Keratinocyte (primary cell): ENCODE measurements at regions not wholly inside any gene's neighbourhood (a gene's known extent, or its start where the extent isn't known, plus 50 kb on each side); places are given as distances from the start of the nearest gene placed in this dataset.

Experiments
- DNase-seq: peaks from one replicate; pipeline ENCODE4 v3.0.0-alpha.2; 2011; ENCODE audit warnings: low read depth, missing footprints, low spot score
- FAIRE-seq: peaks from 2 replicates; lab custom pipeline; 2011; peaks lifted over from hg19 to GRCh38; lab: Jason Lieb, UNC
- H2AFZ ChIP-seq: 2 replicates; pipeline ENCODE4 v1.6.0; 2012; ENCODE audit warnings: low read length, control low read depth, inconsistent platforms; ENCODE audit not compliant: control insufficient read depth
- H3K27ac ChIP-seq: 2 replicates; pipeline ENCODE4 v1.5.1; 2011; ENCODE audit warnings: low read length; ENCODE audit not compliant: control insufficient read depth, insufficient read depth
- H3K27me3 ChIP-seq: 3 replicates; pipeline ENCODE4 v1.6.0; 2011; ENCODE audit warnings: low read length; ENCODE audit not compliant: control insufficient read depth, insufficient read depth; ENCODE audit errors: extremely low read depth
- H3K36me3 ChIP-seq, 2 experiments: 2 replicates in 1 of 2; 3 replicates in 1 of 2; pipeline ENCODE4 v1.5.1; 2011; ENCODE audit warnings: low read length in 2 of 2, mild to moderate bottlenecking in 1 of 2; ENCODE audit not compliant: control insufficient read depth in 2 of 2, insufficient read depth in 2 of 2; ENCODE audit errors: extremely low read depth in 1 of 2
- H3K4me1 ChIP-seq: 3 replicates; pipeline ENCODE4 v1.5.1; 2011; ENCODE audit warnings: low read length; ENCODE audit not compliant: control insufficient read depth, insufficient read depth; ENCODE audit errors: extremely low read depth
- H3K4me2 ChIP-seq: 3 replicates; pipeline ENCODE4 v1.6.0; 2011; ENCODE audit warnings: low read depth, low read length; ENCODE audit not compliant: control insufficient read depth, insufficient read depth; ENCODE audit errors: extremely low read depth
- H3K4me3 ChIP-seq, 3 experiments: fragments of 200-600 bp in 1 of 3; sonication (generic) in 1 of 3; 2 replicates in 2 of 3; 3 replicates in 1 of 3; pipeline ENCODE4 v1.5.1; 2011 to 2016; ENCODE audit warnings: low read length in 3 of 3, mild to moderate bottlenecking in 3 of 3, control low read depth in 2 of 3, inconsistent platforms in 1 of 3, low read depth in 1 of 3, mixed read lengths in 1 of 3, mixed run types in 1 of 3, moderate library complexity in 1 of 3; ENCODE audit not compliant: control insufficient read depth in 2 of 3, insufficient read depth in 2 of 3; ENCODE audit errors: extremely low read depth in 1 of 3
- H3K79me2 ChIP-seq: 2 replicates; pipeline ENCODE4 v1.6.0; 2012; ENCODE audit warnings: low read length; ENCODE audit not compliant: control insufficient read depth, insufficient read depth
- H3K9ac ChIP-seq: 3 replicates; pipeline ENCODE4 v1.6.0; 2011; ENCODE audit warnings: low read length; ENCODE audit not compliant: control insufficient read depth, insufficient read depth; ENCODE audit errors: extremely low read depth
- H3K9me1 ChIP-seq: 3 replicates; pipeline ENCODE4 v1.6.0; 2011; ENCODE audit warnings: low read length; ENCODE audit not compliant: control insufficient read depth, insufficient read depth; ENCODE audit errors: extremely low read depth
- H3K9me3 ChIP-seq: 2 replicates; pipeline ENCODE4 v1.5.1; 2012; ENCODE audit warnings: low read depth, low read length; ENCODE audit not compliant: control insufficient read depth
- H4K20me1 ChIP-seq: 3 replicates; pipeline ENCODE4 v1.6.0; 2011; ENCODE audit warnings: low read length; ENCODE audit not compliant: control insufficient read depth, insufficient read depth; ENCODE audit errors: extremely low read depth
- CTCF ChIP-seq, 3 experiments: IDR thresholded peaks in 1 of 3; conservative IDR thresholded peaks in 1 of 3; optimal IDR thresholded peaks in 1 of 3; 2 replicates in 2 of 3; 3 replicates in 1 of 3; pipeline versions ENCODE3 to v1.5.1; 2011; ENCODE audit warnings: low read length in 3 of 3, mild to moderate bottlenecking in 3 of 3, moderate library complexity in 2 of 3, control low read depth in 1 of 3, inconsistent platforms in 1 of 3; ENCODE audit not compliant: insufficient read depth in 2 of 3; ENCODE audit errors: extremely low read depth in 1 of 3
- EZH2 ChIP-seq: IDR thresholded peaks from one replicate; pipeline ENCODE4 v1.6.1; 2012; ENCODE audit warnings: inconsistent platforms, mild to moderate bottlenecking, low read length, moderate library complexity
- dilution Hi-C: fragments of 300-500 bp; cut with MboI; formaldehyde crosslinking; loops from one replicate; pipeline ENCODE4 v1.7.0; 2020; ENCODE audit warnings: low sequenced_read_pairs; ENCODE audit not compliant: extremely low pct_ligation_motif_present

GRCh38 chr2:236986524-236987330 lies 99.0 kb upstream of the COPS8 start:
- Histone ChIP-seq H3K4me1 (no peaks in the 10 kb centered on the region), H3K9me1 (no peaks in the 10 kb centered on the region), H3K27ac (no peak overlapping the region), H3K27me3 (no peaks in the 10 kb centered on the region), H3K4me3 (no peak overlapping the region), H3K4me2 (no peak overlapping the region), H3K9ac (no peak overlapping the region), H3K36me3 (no peaks in the 10 kb centered on the region), H2AFZ (no peak overlapping the region), H3K9me3 (no peaks in the 10 kb centered on the region), H4K20me1 (no peaks in the 10 kb centered on the region), H3K79me2 (no peaks in the 10 kb centered on the region)
- dilution Hi-C loops: no loop called here
- FAIRE-seq: no peak
- no peak for DNase-seq
- TF ChIP-seq CTCF (optimal IDR thresholded peaks at IDR 0.05 in 1 of 3, IDR thresholded peaks at IDR 0.05 in 1 of 3, conservative IDR thresholded peaks at IDR 0.05 in 1 of 3; ENCODE audit: extremely low read depth in 1 of 3, insufficient read depth in 2 of 3, low read length in 3 of 3) (no peak), EZH2 (no peak)

DNA sequence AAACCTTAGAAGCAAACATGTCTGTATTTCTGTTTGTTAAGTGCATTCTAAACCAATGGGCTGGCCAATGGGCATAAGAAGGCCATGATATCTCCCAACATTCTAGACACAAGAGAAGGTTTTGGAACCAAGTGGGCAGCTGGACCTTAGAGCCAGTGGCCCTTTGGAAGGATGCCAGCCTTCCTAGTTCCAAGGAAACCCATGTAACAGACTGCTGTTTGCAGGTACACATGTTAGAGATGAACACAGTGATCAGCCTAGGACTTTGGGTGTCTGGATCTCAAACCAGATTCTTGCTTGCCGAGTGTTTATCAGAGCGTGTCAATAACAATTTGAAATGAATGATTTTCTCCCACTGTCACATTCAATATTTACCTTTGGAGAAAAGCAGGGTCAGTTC lies 97.5 kb upstream of the COPS8 start:
- no peak for DNase-seq
- dilution Hi-C loops: no loop called here

More for the DNA sequence above, 97.5 kb upstream of the COPS8 start:
- no peak for FAIRE-seq
- Histone ChIP-seq H3K4me2 (no peak overlapping the region), H3K4me3 (no peak overlapping the region), H3K79me2 (no peaks in the 10 kb centered on the region), H3K27me3 (no peaks in the 10 kb centered on the region), H2AFZ (no peak overlapping the region), H3K27ac (no peak overlapping the region), H4K20me1 (no peaks in the 10 kb centered on the region), H3K9ac (no peak overlapping the region), H3K36me3 (no peaks in the 10 kb centered on the region), H3K9me3 (no peaks in the 10 kb centered on the region), H3K4me1 (no peaks in the 10 kb centered on the region), H3K9me1 (no peaks in the 10 kb centered on the region)
- TF ChIP-seq CTCF (optimal IDR thresholded peaks at IDR 0.05 in 1 of 3, IDR thresholded peaks at IDR 0.05 in 1 of 3, conservative IDR thresholded peaks at IDR 0.05 in 1 of 3; ENCODE audit: extremely low read depth in 1 of 3, insufficient read depth in 2 of 3, low read length in 3 of 3) (no peak), EZH2 (no peak)
